Spleen (tissue), 11 donors: ENCODE measurements at regions not wholly inside any gene's neighbourhood (a gene's known extent, or its start where the extent isn't known, plus 50 kb on each side); places are given as distances from the start of the nearest gene placed in this dataset.

Experiments
- DNase-seq: peaks from one replicate; pipeline ENCODE4 v3.0.0-alpha.2; 2020
- H3K27ac ChIP-seq, 8 donors: fragments of 200-600 bp; sonication (generic) in 7 of 8; 1 replicate in 4 of 8; 2 replicates in 4 of 8; pipeline versions ENCODE4 v1.5.0 to v1.8.0; 2016 to 2021; ENCODE audit warnings: inconsistent platforms in 4 of 8, mild to moderate bottlenecking in 4 of 8, moderate library complexity in 1 of 8
- H3K27me3 ChIP-seq, 7 donors: fragments of 200-600 bp; sonication (generic) in 6 of 7; replicated peaks in 1 of 7; 1 replicate in 4 of 7; 2 replicates in 3 of 7; pipeline versions ENCODE4 v1.5.0 to v1.8.0; 2016 to 2021; ENCODE audit warnings: inconsistent platforms in 3 of 7, mild to moderate bottlenecking in 1 of 7
- H3K36me3 ChIP-seq, 6 donors: fragments of 200-600 bp; sonication (generic) in 5 of 6; 1 replicate in 4 of 6; 2 replicates in 2 of 6; pipeline versions ENCODE4 v1.5.0 to v1.8.0; 2016 to 2021; ENCODE audit warnings: inconsistent platforms in 2 of 6
- H3K4me1 ChIP-seq, 6 donors: fragments of 200-600 bp; sonication (generic) in 5 of 6; 1 replicate in 3 of 6; 2 replicates in 3 of 6; pipeline versions ENCODE4 v1.5.0 to v1.8.0; 2016 to 2021; ENCODE audit warnings: inconsistent platforms in 3 of 6
- H3K4me3 ChIP-seq, 8 donors: fragments of 200-600 bp; sonication (generic) in 7 of 8; 1 replicate in 4 of 8; 2 replicates in 4 of 8; pipeline versions ENCODE4 v1.5.0 to v1.8.0; 2016 to 2021; ENCODE audit warnings: inconsistent platforms in 4 of 8, mild to moderate bottlenecking in 4 of 8, moderate library complexity in 2 of 8
- H3K9me3 ChIP-seq, 8 donors: fragments of 200-600 bp; sonication (generic) in 7 of 8; 1 replicate in 4 of 8; 2 replicates in 4 of 8; pipeline versions ENCODE4 v1.5.0 to v1.8.0; 2016 to 2021; ENCODE audit warnings: inconsistent platforms in 4 of 8
- POLR2A ChIP-seq, 3 donors: fragments of 450-650 bp; IDR thresholded peaks; one replicate each; pipeline ENCODE4 v1.5.1; 2017; ENCODE audit warnings: antibody characterized with exemption in 3 of 3, mild to moderate bottlenecking in 1 of 3
- POLR2AphosphoS5 ChIP-seq, 3 donors: sonication (generic); formaldehyde crosslinking; IDR thresholded peaks; one replicate each; pipeline ENCODE4 v1.5.1; 2017; ENCODE audit warnings: antibody characterized with exemption in 3 of 3
- WGBS, 5 donors: extraction: QIAGEN DNeasy Blood & Tissue Kit in 3 of 5; methylation state at CpG; one replicate each; pipeline versions ENCODE4 v1.1.5 to v1.1.7; 2013 to 2018; 5-methylcytosine and 5-hydroxymethylcytosine counted together
- intact Hi-C: fragments of 100-400 bp; cut with DNase I; formaldehyde crosslinking; loops from one replicate; pipeline ENCODE4 v1.15.0; 2023; ENCODE audit warnings: low total_unique reads
- TF ChIP-seq, protein P1 (sequence below), 11 experiments: fragments of 200-600 bp in 7 of 11; fragments of 450-650 bp in 4 of 11; sonication (generic) in 4 of 11; IDR thresholded peaks in 8 of 11; conservative IDR thresholded peaks in 3 of 11; 1 replicate in 7 of 11; 2 replicates in 4 of 11; pipeline versions ENCODE4 v1.4.0 to v1.8.0; 2016 to 2021; ENCODE audit warnings: antibody characterized with exemption in 11 of 11, inconsistent platforms in 4 of 11, mild to moderate bottlenecking in 1 of 11
- donor health status: healthy with polysubstance abuse.
- donor health status: DM: no; HTN: no; CAD: no; lungs with moderate emphysema.
- donor health status: DM: no; HTN: no; CAD: no.
- donor health status: Bipolar disorder and iron deficiency.
- donor health status: healthy.
- donor health status: DM: no; HTN: no; CAD: no.
- donor health status: DM: yes; HTN: yes; CAD: no.

DNA sequence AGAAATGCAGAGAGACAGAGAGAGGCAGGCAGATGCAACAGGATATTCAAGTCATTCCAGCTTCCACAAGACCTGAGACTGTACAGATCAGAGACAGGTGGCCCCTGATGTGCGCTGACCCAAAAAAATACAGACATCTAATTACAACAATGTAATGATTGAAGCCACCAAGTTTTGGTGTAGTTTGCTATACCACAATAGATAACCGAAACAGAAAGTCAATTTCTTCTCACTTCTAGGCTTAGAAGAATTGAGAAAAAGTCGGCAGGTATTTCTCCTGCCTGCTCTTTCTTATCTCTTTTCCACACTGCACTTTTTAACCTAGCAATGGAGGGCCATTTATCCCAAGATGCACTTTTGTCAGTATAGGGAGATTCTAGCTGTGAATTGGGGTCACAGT, 949.2 kb downstream of the CDH11 start:
- no peak overlapping the region for H3K27ac ChIP-seq
- peaks cover 0 to 17% (median 13%) of the 10 kb centered on the region in 8 donors for H3K9me3 ChIP-seq
- intact Hi-C loops, result no loop called here
- H3K4me3 ChIP-seq, result no peak overlapping the region
- no peaks in the 10 kb centered on the region for H3K4me1 ChIP-seq
- DNase-seq, result no peak
- no peaks in the 10 kb centered on the region for H3K36me3 ChIP-seq
- TF ChIP-seq POLR2A (IDR thresholded peaks at IDR 0.05), result no peak
- TF ChIP-seq, protein P1, sequence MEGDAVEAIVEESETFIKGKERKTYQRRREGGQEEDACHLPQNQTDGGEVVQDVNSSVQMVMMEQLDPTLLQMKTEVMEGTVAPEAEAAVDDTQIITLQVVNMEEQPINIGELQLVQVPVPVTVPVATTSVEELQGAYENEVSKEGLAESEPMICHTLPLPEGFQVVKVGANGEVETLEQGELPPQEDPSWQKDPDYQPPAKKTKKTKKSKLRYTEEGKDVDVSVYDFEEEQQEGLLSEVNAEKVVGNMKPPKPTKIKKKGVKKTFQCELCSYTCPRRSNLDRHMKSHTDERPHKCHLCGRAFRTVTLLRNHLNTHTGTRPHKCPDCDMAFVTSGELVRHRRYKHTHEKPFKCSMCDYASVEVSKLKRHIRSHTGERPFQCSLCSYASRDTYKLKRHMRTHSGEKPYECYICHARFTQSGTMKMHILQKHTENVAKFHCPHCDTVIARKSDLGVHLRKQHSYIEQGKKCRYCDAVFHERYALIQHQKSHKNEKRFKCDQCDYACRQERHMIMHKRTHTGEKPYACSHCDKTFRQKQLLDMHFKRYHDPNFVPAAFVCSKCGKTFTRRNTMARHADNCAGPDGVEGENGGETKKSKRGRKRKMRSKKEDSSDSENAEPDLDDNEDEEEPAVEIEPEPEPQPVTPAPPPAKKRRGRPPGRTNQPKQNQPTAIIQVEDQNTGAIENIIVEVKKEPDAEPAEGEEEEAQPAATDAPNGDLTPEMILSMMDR (IDR thresholded peaks at IDR 0.05 in 8 of 11, conservative IDR thresholded peaks at IDR 0.05 in 3 of 11), result no peak
- TF ChIP-seq POLR2AphosphoS5 (IDR thresholded peaks at IDR 0.05), result no peak
- H3K27me3 ChIP-seq, result no peaks in the 10 kb centered on the region
- 72 to 88% (median 75%) methylated on average over 3 of the region's 3 CpGs for whole genome bisulfite sequencing, 5 donors

DNA sequence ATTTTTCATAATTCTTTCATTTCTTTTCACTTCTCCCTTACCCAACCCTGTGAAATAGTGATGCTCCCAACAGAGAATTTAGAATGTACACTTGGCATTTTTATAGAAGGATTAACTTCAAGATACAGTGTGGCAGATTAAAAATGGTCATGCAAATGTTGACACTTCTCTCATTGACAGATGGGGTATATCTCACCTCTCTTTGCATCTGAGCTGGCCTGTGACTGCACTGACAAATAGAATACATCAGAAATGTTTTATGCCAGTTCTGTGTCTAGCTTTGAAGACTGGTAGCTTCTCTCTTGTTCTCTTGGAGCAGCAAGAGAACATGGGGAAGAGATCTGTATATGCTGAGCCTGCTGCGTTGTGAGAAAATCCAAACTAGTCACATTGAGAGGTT, 949.6 kb downstream of the CDH11 start:
- no peak overlapping the region for H3K27ac ChIP-seq
- 85 to 98% (median 91%) methylated on average over 1 of the region's 1 CpG for WGBS, 5 donors
- DNase-seq, result no peak
- H3K36me3 ChIP-seq, result no peaks in the 10 kb centered on the region
- peaks cover 0 to 13% (median 9%) of the 10 kb centered on the region in 8 donors for H3K9me3 ChIP-seq
- H3K4me3 ChIP-seq, result no peak overlapping the region
- H3K27me3 ChIP-seq, result no peaks in the 10 kb centered on the region
- intact Hi-C loops, result no loop called here
- TF ChIP-seq POLR2AphosphoS5 (IDR thresholded peaks at IDR 0.05) (no peak), POLR2A (IDR thresholded peaks at IDR 0.05) (no peak)
- TF ChIP-seq, protein P1 (IDR thresholded peaks at IDR 0.05 in 8 of 11, conservative IDR thresholded peaks at IDR 0.05 in 3 of 11), result no peak
- no peaks in the 10 kb centered on the region for H3K4me1 ChIP-seq

DNA sequence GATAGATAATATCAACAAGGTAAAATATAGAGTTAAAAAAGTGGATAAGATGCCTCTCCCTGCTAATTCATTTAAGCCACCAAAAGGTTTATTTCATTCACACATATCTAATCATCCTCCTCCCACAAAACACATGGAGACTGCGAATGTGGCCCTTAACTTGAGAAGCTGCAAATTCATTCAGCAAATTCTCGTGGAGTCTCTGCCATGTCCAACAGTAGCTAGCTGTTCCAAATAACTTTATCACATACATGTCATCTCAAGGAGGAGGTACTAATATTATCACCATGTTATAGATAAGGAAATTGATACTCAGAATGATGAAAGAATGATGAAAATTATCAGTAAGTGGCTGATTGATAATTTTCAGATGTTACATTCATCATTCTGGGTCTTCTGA, 950.2 kb downstream of the CDH11 start:
- no peak overlapping the region for H3K4me3 ChIP-seq
- DNase-seq, result no peak
- H3K27ac ChIP-seq, result no peak overlapping the region
- 72 to 87% (median 83%) methylated on average over 2 of the region's 2 CpGs for WGBS, 5 donors
- H3K4me1 ChIP-seq, result no peaks in the 10 kb centered on the region
- no peak for TF ChIP-seq POLR2AphosphoS5 (IDR thresholded peaks at IDR 0.05)
- TF ChIP-seq, protein P1 (IDR thresholded peaks at IDR 0.05 in 8 of 11, conservative IDR thresholded peaks at IDR 0.05 in 3 of 11), result no peak
- TF ChIP-seq POLR2A (IDR thresholded peaks at IDR 0.05), result no peak
- H3K36me3 ChIP-seq, result no peaks in the 10 kb centered on the region
- peaks cover 0 to 7% (median 4%) of the 10 kb centered on the region in 8 donors for H3K9me3 ChIP-seq
- intact Hi-C loops, result no loop called here
- no peaks in the 10 kb centered on the region for H3K27me3 ChIP-seq

DNA sequence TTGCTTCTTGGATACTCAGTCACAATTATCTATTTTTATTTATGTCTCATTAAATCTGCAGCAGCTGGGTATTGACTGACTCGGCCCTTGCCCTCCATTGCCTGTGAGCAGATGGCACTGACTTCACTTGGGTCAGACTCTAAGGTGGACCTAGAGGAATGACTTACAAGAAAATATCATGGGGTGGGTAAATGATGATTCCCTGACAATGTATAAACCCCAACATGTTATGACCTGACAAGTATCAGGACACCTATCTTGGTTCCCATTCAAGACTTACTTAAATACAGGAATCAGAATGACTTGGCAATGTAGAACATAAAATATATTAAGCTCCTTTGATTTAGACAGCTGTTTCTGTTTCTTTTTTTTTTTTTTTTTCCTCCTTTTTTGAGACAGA, 953.5 kb downstream of the CDH11 start:
- no peak for TF ChIP-seq POLR2A (IDR thresholded peaks at IDR 0.05)
- TF ChIP-seq, protein P1 (IDR thresholded peaks at IDR 0.05 in 8 of 11, conservative IDR thresholded peaks at IDR 0.05 in 3 of 11), result no peak
- no peak for TF ChIP-seq POLR2AphosphoS5 (IDR thresholded peaks at IDR 0.05)
- Histone ChIP-seq H3K27me3 (no peaks in the 10 kb centered on the region), H3K9me3 (peaks cover 0 to 5% (median 0%) of the 10 kb centered on the region in 8 donors), H3K36me3 (no peaks in the 10 kb centered on the region), H3K4me3 (no peak overlapping the region), H3K4me1 (no peaks in the 10 kb centered on the region), H3K27ac (no peak overlapping the region)
- intact Hi-C loops, result no loop called here
- no peak for DNase-seq
- whole genome bisulfite sequencing, 5 donors, result 75 to 94% (median 82%) methylated on average over 1 of the region's 1 CpG
